Rectal smooth muscle tissue (tissue), 1 donor: ENCODE measurements at regions not wholly inside any gene's neighbourhood (a gene's known extent, or its start where the extent isn't known, plus 50 kb on each side); places are given as distances from the start of the nearest gene placed in this dataset.

ENCODE experiments used
- H3K27ac ChIP-seq: one replicate; pipeline ENCODE4 v1.7.0; 2013; ENCODE audit warnings: low read depth, low read length, inconsistent platforms
- H3K27me3 ChIP-seq: one replicate; pipeline ENCODE4 v1.7.0; 2013; ENCODE audit warnings: low read length; ENCODE audit not compliant: control insufficient read depth, insufficient read depth
- H3K36me3 ChIP-seq: one replicate; pipeline ENCODE4 v1.7.0; 2013; ENCODE audit warnings: low read length; ENCODE audit not compliant: control insufficient read depth, insufficient read depth
- H3K4me1 ChIP-seq: one replicate; pipeline ENCODE4 v1.7.0; 2013; ENCODE audit warnings: low read length; ENCODE audit not compliant: control insufficient read depth, insufficient read depth
- H3K4me3 ChIP-seq: one replicate; pipeline ENCODE4 v1.7.0; 2013; ENCODE audit warnings: low read length
- H3K9ac ChIP-seq: one replicate; pipeline ENCODE4 v1.7.0; 2013; ENCODE audit warnings: low read length

GRCh38 chr20:52470561-52470960 is 279.0 kb upstream of the ZFP64 start:
- Histone ChIP-seq H3K9ac (no peak overlapping the region), H3K27me3 (no peaks in the 10 kb centered on the region), H3K36me3 (no peaks in the 10 kb centered on the region), H3K4me3 (no peak overlapping the region), H3K4me1 (no peaks in the 10 kb centered on the region), H3K27ac (no peak overlapping the region)

- Histone ChIP-seq H3K4me1 (no peaks in the 10 kb centered on the region), H3K4me3 (no peak overlapping the region), H3K27ac (no peak overlapping the region), H3K36me3 (no peaks in the 10 kb centered on the region), H3K9ac (no peak overlapping the region), H3K27me3 (no peaks in the 10 kb centered on the region)
These were observed 277.5 kb upstream of the ZFP64 start for GRCh38 chr20:52469128-52469527.

- no peak overlapping the region for H3K9ac ChIP-seq
- no peak overlapping the region for H3K4me3 ChIP-seq
- no peaks in the 10 kb centered on the region for H3K36me3 ChIP-seq
- H3K27me3 ChIP-seq, result no peaks in the 10 kb centered on the region
- no peak overlapping the region for H3K27ac ChIP-seq
- H3K4me1 ChIP-seq, result no peaks in the 10 kb centered on the region
These were observed 274.4 kb upstream of the ZFP64 start for GRCh38 chr20:52465991-52466390.

GRCh38 chr20:52461582-52461981 is 270.0 kb upstream of the ZFP64 start:
- H3K36me3 ChIP-seq, result no peaks in the 10 kb centered on the region
- no peak overlapping the region for H3K4me3 ChIP-seq
- H3K27ac ChIP-seq, result no peak overlapping the region
- no peaks in the 10 kb centered on the region for H3K4me1 ChIP-seq
- H3K27me3 ChIP-seq, result no peaks in the 10 kb centered on the region
- no peak overlapping the region for H3K9ac ChIP-seq

GRCh38 chr20:52459150-52459549 is 267.6 kb upstream of the ZFP64 start:
- Histone ChIP-seq H3K27ac (no peak overlapping the region), H3K27me3 (no peaks in the 10 kb centered on the region), H3K4me3 (no peak overlapping the region), H3K4me1 (no peaks in the 10 kb centered on the region), H3K9ac (no peak overlapping the region), H3K36me3 (no peaks in the 10 kb centered on the region)

- H3K36me3 ChIP-seq, result no peaks in the 10 kb centered on the region
- H3K9ac ChIP-seq, result no peak overlapping the region
- H3K27ac ChIP-seq, result no peak overlapping the region
- H3K4me1 ChIP-seq, result no peaks in the 10 kb centered on the region
- H3K4me3 ChIP-seq, result no peak overlapping the region
- H3K27me3 ChIP-seq, result no peaks in the 10 kb centered on the region
These were observed 266.2 kb upstream of the ZFP64 start for GRCh38 chr20:52457826-52458225.

GRCh38 chr20:52454660-52455059 is 263.1 kb upstream of the ZFP64 start:
- Histone ChIP-seq H3K27ac (no peak overlapping the region), H3K36me3 (no peaks in the 10 kb centered on the region), H3K9ac (no peak overlapping the region), H3K4me1 (no peaks in the 10 kb centered on the region), H3K4me3 (no peak overlapping the region), H3K27me3 (no peaks in the 10 kb centered on the region)

GRCh38 chr20:52448513-52449232 is 257.1 kb upstream of the ZFP64 start:
- H3K27me3 ChIP-seq, result no peaks in the 10 kb centered on the region
- no peaks in the 10 kb centered on the region for H3K36me3 ChIP-seq
- H3K4me1 ChIP-seq, result no peaks in the 10 kb centered on the region
- H3K27ac ChIP-seq, result no peak overlapping the region
- H3K9ac ChIP-seq, result no peak overlapping the region
- H3K4me3 ChIP-seq, result no peak overlapping the region

GRCh38 chr20:52447225-52447551 is 255.6 kb upstream of the ZFP64 start:
- Histone ChIP-seq H3K4me3 (no peak overlapping the region), H3K9ac (no peak overlapping the region), H3K27ac (no peak overlapping the region), H3K27me3 (no peaks in the 10 kb centered on the region), H3K4me1 (no peaks in the 10 kb centered on the region), H3K36me3 (no peaks in the 10 kb centered on the region)

- no peak overlapping the region for H3K4me3 ChIP-seq
- no peaks in the 10 kb centered on the region for H3K36me3 ChIP-seq
- no peak overlapping the region for H3K9ac ChIP-seq
- no peaks in the 10 kb centered on the region for H3K4me1 ChIP-seq
- H3K27me3 ChIP-seq, result no peaks in the 10 kb centered on the region
- no peak overlapping the region for H3K27ac ChIP-seq
These were observed 255.0 kb upstream of the ZFP64 start for GRCh38 chr20:52446421-52447224.

GRCh38 chr20:52444455-52444854 is 252.9 kb upstream of the ZFP64 start:
- no peaks in the 10 kb centered on the region for H3K36me3 ChIP-seq
- H3K27me3 ChIP-seq, result no peaks in the 10 kb centered on the region
- no peak overlapping the region for H3K9ac ChIP-seq
- H3K27ac ChIP-seq, result no peak overlapping the region
- H3K4me1 ChIP-seq, result no peaks in the 10 kb centered on the region
- no peak overlapping the region for H3K4me3 ChIP-seq

- no peak overlapping the region for H3K9ac ChIP-seq
- H3K4me1 ChIP-seq, result no peaks in the 10 kb centered on the region
- no peak overlapping the region for H3K4me3 ChIP-seq
- no peak overlapping the region for H3K27ac ChIP-seq
- H3K36me3 ChIP-seq, result no peaks in the 10 kb centered on the region
- H3K27me3 ChIP-seq, result no peaks in the 10 kb centered on the region
These were observed 252.3 kb upstream of the ZFP64 start for GRCh38 chr20:52443874-52444273.

GRCh38 chr20:52441710-52442109 is 250.1 kb upstream of the ZFP64 start:
- no peak overlapping the region for H3K9ac ChIP-seq
- no peaks in the 10 kb centered on the region for H3K27me3 ChIP-seq
- no peaks in the 10 kb centered on the region for H3K4me1 ChIP-seq
- no peak overlapping the region for H3K27ac ChIP-seq
- H3K36me3 ChIP-seq, result no peaks in the 10 kb centered on the region
- H3K4me3 ChIP-seq, result no peak overlapping the region
